ENCODE measurements at regions not wholly inside any gene's neighbourhood (a gene's known extent, or its start where the extent isn't known, plus 50 kb on each side); places are given as distances from the start of the nearest gene placed in this dataset.
A peak's percentile ranks its signal among the peaks of the same experiment; 100 is the strongest.

DNA sequence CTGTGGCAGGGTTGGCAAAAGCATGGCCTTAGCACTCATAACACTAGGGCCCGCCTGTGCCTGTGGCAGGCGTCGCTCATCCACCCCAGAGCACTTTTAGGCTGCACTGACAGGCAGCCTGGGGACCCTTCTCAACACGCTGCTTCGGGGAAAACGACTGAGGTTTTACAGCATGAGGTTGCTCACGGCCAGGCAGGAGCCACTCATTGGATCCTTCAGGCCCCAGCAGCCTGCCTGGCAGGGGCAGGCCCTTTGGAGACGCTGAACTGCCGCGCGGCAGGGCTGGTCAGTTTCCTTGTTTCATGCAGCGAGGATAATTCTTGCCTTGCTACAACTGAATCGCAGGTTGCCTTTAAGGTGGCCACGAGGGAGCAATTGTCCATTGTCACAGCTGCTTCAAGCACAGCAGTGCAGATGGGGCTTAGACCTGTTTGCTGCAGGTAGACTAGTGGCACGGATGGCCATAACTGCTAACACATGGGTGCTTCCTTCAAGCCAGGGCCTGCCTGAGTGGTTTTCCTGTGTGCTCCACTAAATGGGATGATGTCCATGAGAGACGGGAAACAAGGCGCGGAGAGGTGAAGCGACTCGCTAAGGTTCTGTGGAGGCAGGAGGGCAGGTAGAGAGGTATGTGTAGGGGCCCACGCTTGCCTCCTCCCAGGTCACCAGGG lies 49.9 kb upstream of the HS6ST1 start:
- peak; percentile 41 for DNase-seq

- DNase-seq = peak; percentile 78
These were observed 50.5 kb upstream of the HS6ST1 start for GRCh38 chr2:128369108-128369555.

DNA sequence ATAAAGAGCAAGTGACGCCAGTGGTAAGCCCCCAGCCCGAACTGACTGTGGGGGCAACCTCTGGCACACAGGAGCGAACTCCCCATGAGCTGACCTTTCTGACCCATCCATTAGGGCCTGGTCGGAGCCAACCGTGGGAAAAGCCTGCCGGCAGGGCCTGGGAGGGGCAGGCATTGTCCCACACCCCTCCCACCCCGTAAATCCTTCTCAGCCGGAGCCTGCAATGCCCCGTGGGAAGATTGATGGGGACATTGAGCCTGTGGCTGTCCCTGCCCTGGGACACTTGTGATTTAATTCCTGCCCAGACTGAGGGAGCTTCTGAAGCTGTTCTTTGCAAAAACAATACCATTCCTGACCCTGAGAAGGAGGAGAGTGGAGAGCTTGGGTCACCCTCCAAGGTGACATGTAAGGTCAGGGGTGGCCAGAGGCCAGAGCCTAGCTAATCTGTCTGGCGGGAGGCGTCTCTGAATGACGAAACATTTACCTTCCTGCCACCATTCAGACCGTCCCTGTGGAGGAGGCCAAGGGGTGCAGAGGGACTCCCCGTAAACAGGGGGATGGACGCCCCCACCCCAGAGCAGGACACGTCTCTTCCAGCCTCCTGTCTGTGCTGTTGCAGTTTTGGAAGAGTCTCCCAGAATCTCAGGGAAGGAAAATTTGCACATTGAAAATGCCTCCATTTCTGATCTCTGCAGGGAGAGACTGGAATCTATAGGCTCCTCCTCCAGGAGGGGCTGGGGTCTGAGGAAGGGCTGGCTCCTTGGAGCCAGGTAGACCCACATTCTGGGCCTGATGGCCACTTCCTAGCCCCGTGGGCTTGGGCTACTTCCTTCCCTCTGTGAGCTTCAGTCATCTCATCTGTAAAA lies 51.2 kb upstream of the HS6ST1 start:
- DNase-seq = peak; percentile 41

- peak; percentile 42 for DNase-seq
These were observed 52.0 kb upstream of the HS6ST1 start for GRCh38 chr2:128370468-128371247.

DNA sequence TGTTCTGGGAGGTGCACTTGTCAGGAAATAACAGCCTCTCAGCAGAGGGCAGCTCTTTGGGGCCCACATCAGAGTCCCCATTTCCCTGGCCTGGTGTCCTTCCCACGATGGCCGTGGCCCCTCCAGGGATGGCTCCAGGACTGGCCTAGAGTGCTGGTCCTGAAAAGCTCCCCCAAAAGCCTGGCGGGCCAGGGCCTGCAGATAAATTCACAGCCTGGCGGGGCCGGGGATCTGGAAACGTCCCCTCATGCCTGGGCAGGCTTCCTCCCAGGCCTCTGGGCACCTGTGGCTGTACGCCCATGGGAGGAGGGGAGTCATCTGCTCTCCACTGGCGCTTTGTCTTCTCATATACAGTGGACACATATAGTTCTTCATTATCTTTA lies 52.6 kb upstream of the HS6ST1 start:
- peak; percentile 36 for DNase-seq

DNA sequence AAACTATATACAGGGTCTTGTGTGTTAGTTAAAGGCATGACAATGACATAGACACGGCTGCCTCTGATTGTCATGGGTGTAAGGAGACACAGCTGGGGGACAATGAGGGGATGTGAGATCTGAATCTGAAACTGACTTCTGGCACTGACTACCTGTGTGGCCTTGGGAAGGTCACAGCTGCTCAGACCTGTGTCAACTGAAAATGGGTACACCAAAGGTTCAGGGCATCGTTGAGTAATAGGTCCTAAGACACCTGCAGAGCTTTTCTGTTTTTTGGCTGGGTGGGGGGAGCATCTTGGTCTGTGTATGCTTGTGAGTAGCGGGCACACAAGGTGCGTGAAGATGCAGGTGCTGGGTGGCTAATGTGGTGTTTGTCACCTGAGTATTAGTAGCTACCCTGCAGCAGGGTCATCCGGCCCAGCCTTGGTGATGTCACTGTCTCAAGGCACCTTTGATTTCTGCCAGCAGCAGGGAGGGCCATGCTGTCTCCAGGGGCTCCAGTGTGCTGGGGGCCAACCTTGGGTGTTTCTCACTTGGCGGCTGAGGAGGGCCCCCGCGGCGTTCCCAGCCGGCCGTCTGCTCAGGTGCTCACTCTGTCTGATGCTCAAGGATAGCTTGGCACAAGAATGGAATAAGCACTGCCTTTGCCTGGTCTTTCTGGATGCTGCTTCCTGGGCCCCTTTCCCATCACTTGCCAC lies 53.1 kb upstream of the HS6ST1 start:
- peak; percentile 44 for DNase-seq

- DNase-seq = no peak
These were observed 54.1 kb upstream of the HS6ST1 start for GRCh38 chr2:128372621-128373341.

- DNase-seq = no peak
These were observed 54.9 kb upstream of the HS6ST1 start for GRCh38 chr2:128373451-128374000.

DNA sequence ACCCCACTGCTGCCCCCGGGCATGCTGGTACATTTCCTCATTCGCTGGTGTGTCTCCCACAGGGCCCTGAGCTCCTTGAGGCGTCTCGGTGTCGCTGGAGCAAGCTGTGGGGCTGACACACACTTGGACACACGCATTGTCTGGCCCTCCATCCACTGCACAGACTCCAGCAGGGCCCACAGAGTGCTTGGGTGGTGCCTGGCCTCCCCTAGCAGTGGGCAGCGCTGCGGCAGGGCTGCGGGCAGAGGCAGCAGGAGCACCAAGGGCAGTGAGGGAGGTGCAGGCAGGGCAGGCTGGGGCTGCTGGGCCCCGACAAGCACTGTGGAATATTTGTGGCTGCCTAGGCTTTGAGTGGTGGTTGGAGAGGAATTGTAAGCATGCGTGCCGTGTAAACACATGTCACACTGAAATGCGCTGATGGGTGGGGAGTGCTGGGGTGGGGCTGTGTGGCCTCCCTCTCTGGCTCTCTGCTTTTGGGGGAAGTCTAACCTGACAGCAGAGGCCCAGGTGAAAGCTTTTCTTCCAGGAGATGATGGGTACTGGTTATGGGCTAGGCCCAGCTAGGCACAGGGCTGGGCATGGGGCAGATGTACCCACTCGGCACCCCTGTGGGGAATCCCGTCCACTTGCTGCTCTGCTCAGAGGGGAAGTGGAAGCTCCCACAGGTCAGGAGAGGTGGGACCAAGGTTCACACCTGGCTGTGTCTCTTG lies 55.5 kb upstream of the HS6ST1 start:
- DNase-seq = no peak

GRCh38 chr2:128374711-128375413 lies 56.2 kb upstream of the HS6ST1 start:
- DNase-seq = no peak

DNA sequence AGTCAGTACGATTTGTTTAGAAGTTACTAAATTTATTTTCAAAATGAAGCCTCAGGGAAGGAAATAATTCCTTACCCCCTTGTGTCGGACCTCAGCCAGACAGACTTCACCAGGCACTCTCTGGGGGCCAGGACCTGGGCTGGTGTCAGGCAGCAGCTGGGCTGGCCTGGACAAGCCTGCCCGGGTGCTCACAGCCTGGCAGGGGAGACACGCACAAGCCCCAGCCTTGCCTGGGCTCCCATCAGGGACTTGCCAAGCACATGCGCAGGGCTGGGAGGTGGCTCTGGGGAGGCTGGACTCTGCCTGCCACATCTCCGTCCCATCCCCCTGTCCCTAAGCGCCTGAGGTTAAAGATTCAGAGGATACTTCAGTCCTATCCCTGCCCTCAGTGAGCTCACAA lies 56.8 kb upstream of the HS6ST1 start:
- DNase-seq = no peak

- no peak for DNase-seq
These were observed 57.8 kb upstream of the HS6ST1 start for GRCh38 chr2:128376241-128377041.

DNA sequence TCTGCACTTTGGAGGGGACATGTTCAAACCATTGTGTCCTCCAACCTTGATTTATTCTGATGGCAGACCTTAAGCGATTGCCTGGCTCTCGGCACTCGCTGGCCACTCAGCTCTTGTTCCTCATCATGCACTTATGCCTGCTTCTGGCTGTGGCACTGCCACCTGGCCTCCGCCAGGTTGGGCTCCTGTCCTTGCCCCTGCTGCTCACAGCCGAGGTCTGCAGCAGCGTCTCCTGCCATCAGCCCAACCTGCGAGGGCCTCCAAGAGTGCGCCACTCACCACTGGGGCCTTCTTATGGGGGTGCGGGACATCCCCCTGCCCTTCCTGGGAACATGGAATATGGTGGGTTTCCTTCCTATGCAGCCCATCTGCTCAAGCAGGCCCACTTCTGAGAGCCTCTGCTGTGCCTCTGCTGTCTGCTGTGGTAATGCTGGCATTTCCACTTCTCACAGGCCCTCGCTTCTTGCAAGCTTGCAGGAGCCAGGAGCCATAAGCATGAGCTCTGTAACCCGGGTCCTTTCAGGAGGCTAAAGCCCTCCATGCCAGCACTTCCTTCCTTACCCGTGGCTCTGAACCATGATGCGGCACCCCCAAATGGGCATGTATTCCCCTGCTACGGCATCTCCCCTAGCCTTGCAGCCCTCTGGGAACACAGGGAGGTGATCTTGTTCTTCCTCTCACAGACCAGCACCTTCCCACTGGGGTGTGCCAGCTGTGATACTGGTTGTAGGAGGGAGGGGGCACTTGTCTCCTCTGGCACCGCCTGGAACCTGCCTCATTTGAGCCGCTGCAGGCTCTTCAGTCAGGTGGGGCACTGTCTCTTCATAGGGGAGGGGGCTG lies 58.6 kb upstream of the HS6ST1 start:
- peak; percentile 40 for DNase-seq

GRCh38 chr2:128378231-128379020 lies 59.8 kb upstream of the HS6ST1 start:
- no peak for DNase-seq

- DNase-seq = peak; percentile 81
These were observed 60.6 kb upstream of the HS6ST1 start for GRCh38 chr2:128379021-128380015.
